K562 (cell line): ENCODE measurements at regions not wholly inside any gene's neighbourhood (a gene's known extent, or its start where the extent isn't known, plus 50 kb on each side); places are given as distances from the start of the nearest gene placed in this dataset.

Source experiments
- ATAC-seq: fragments of 200-7000 bp; cut with Tn5 transposase; 3 replicates; pipeline ENCODE4 v1.9.1; 2020; ENCODE audit warnings: moderate library complexity
- BruUV-seq: library from RNA; stranded (reverse); fragments of 400-500 nt; replicated peaks from 2 replicates; lab custom pipeline; 2021; lab: Mats Ljungman, UMichigan
- CTCF ChIA-PET: fragments of 300-600 bp; formaldehyde crosslinking; extraction: SDS; loops from one replicate; lab custom pipeline; 2021; ENCODE audit warnings: low intra/inter-chr PET ratio; lab: Yijun Ruan, JAX
- POLR2A ChIA-PET: fragments of 300-600, 350-650 bp; sonication (Branson Sonifier 250); formaldehyde crosslinking; extraction: SDS; loops from one replicate; lab custom pipeline; 2021; ENCODE audit warnings: antibody characterized with exemption, inconsistent platforms; lab: Yijun Ruan, JAX
- DNase-seq, 4 experiments: peaks; one replicate each; pipeline versions ENCODE4 v3.0.0 to v3.0.0-alpha.2; 2011 to 2018; ENCODE audit warnings: low spot score in 3 of 4, mixed read lengths in 3 of 4; ENCODE audit errors: extremely low read depth in 1 of 4
- FAIRE-seq: peaks from 2 replicates; lab custom pipeline; 2011; peaks lifted over from hg19 to GRCh38; lab: Jason Lieb, UNC
- H2AFZ ChIP-seq: 2 replicates; pipeline ENCODE4 v1.6.0; 2011; ENCODE audit warnings: low read depth, low read length, control low read depth, inconsistent platforms
- H3K27ac ChIP-seq: fragments of 200-600 bp; 3 replicates; pipeline ENCODE4 v1.8.0; 2011; ENCODE audit warnings: low read depth, mild to moderate bottlenecking, control low read depth, inconsistent platforms, low read length, moderate library complexity, mixed read lengths; ENCODE audit errors: extremely low read depth
- H3K27me3 ChIP-seq, 2 experiments: fragments of 300-600 bp in 1 of 2; 2 replicates in 1 of 2; 3 replicates in 1 of 2; pipeline versions ENCODE4 v1.6.0 to v1.8.0; 2011; ENCODE audit warnings: inconsistent platforms in 2 of 2, low read length in 2 of 2, mild to moderate bottlenecking in 1 of 2, mixed read lengths in 1 of 2, moderate library complexity in 1 of 2; ENCODE audit not compliant: control insufficient read depth in 2 of 2, insufficient read depth in 2 of 2
- H3K36me3 ChIP-seq: fragments of 300-600 bp; 3 replicates; pipeline ENCODE4 v1.8.0; 2011; ENCODE audit warnings: mild to moderate bottlenecking, low read length, inconsistent platforms; ENCODE audit not compliant: control insufficient read depth, insufficient read depth
- H3K4me1 ChIP-seq, 2 experiments: fragments of 200-600 bp in 1 of 2; replicated peaks in 1 of 2; 2 replicates in 1 of 2; 3 replicates in 1 of 2; pipeline versions ENCODE4 v1.5.1 to v1.8.0; 2011; ENCODE audit warnings: inconsistent platforms in 2 of 2, low read length in 2 of 2, mild to moderate bottlenecking in 1 of 2, mixed read lengths in 1 of 2, moderate library complexity in 1 of 2; ENCODE audit not compliant: control insufficient read depth in 2 of 2, insufficient read depth in 2 of 2
- H3K4me2 ChIP-seq: 2 replicates; pipeline ENCODE4 v1.6.1; 2011; ENCODE audit warnings: low read length, control low read depth, inconsistent platforms, mixed read lengths; ENCODE audit not compliant: insufficient read depth
- H3K4me3 ChIP-seq: fragments of 200-600 bp; sonication (generic), shearing (Covaris generic); 2 replicates; pipeline ENCODE4 v1.5.1; 2016; ENCODE audit warnings: control low read depth, inconsistent platforms
- H3K79me2 ChIP-seq: fragments of 200-600 bp; 3 replicates; pipeline ENCODE4 v1.8.0; 2011; ENCODE audit warnings: low read length, inconsistent platforms; ENCODE audit not compliant: control insufficient read depth, insufficient read depth
- H3K9ac ChIP-seq, 2 experiments: 2 replicates each; pipeline versions ENCODE4 v1.6.0 to v1.6.1; 2011; ENCODE audit warnings: low read depth in 2 of 2, low read length in 2 of 2, control low read depth in 1 of 2, inconsistent platforms in 1 of 2, mild to moderate bottlenecking in 1 of 2, mixed read lengths in 1 of 2; ENCODE audit not compliant: insufficient read depth in 1 of 2
- H3K9me1 ChIP-seq: one replicate; pipeline ENCODE4 v1.6.0; 2011; ENCODE audit warnings: inconsistent platforms, mild to moderate bottlenecking, low read length, moderate library complexity; ENCODE audit not compliant: control insufficient read depth, insufficient read depth
- H3K9me3 ChIP-seq: replicated peaks from 2 replicates; pipeline ENCODE4 v1.5.1; 2011; ENCODE audit warnings: low read depth, low read length, inconsistent platforms; ENCODE audit not compliant: control insufficient read depth, insufficient read depth
- H4K20me1 ChIP-seq: replicated peaks from 2 replicates; pipeline ENCODE4 v1.6.1; 2011; ENCODE audit warnings: low read length, inconsistent platforms, mixed read lengths; ENCODE audit not compliant: control insufficient read depth, insufficient read depth
- ERF ChIP-seq: fragments of 450-650 bp; formaldehyde crosslinking; IDR thresholded peaks from 2 replicates; pipeline ENCODE4 v1.4.0; 2020; ENCODE audit warnings: mild to moderate bottlenecking, mixed read lengths
- ETS1 ChIP-seq: conservative IDR thresholded peaks from 2 replicates; pipeline ENCODE4 v1.6.1; 2011; ENCODE audit warnings: low read depth, mild to moderate bottlenecking, low read length; ENCODE audit not compliant: control insufficient read depth
- MTF1 ChIP-seq: fragments of 250-450 bp; sonication (Bioruptor Pico); IDR thresholded peaks from 2 replicates; pipeline ENCODE4 v1.9.0; 2021; ENCODE audit warnings: moderate library complexity, mild to moderate bottlenecking, inconsistent platforms, borderline replicate concordance
- PTBP1 ChIP-seq: fragments of 200-400 bp; formaldehyde crosslinking; IDR thresholded peaks from 2 replicates; pipeline ENCODE4 v1.6.1; 2017; ENCODE audit warnings: low read depth, low read length
- TRIM28 ChIP-seq: fragments of 450-650 bp; IDR thresholded peaks from 2 replicates; pipeline ENCODE4 v1.6.1; 2017
- ZNF133 ChIP-seq: fragments of 250-450 bp; sonication (Bioruptor Pico); IDR thresholded peaks from 2 replicates; pipeline ENCODE4 v1.4.0; 2020; ENCODE audit warnings: mild to moderate bottlenecking
- ZNF143 ChIP-seq: sonication (generic); formaldehyde crosslinking; IDR thresholded peaks from 2 replicates; pipeline ENCODE4 v1.9.0; 2022; ENCODE audit warnings: mild to moderate bottlenecking, missing genetic modification reagents
- ZNF280A ChIP-seq: fragments of 450-650 bp; IDR thresholded peaks from 2 replicates; pipeline ENCODE4 v1.6.1; 2018; ENCODE audit warnings: mild to moderate bottlenecking, low read depth; ENCODE audit not compliant: partially characterized antibody
- in situ Hi-C: fragments of 300-500 bp; cut with MboI; formaldehyde crosslinking; loops from 4 replicates; pipeline ENCODE4 v1.15.0; 2018; ENCODE audit warnings: inconsistent platforms, mixed read lengths
- intact Hi-C: fragments of 100-400 bp; cut with micrococcal nuclease; formaldehyde crosslinking; loops from 2 replicates; pipeline ENCODE4 v1.14.2; 2022

- TF ChIP-seq ZNF133: no peak
- TF ChIP-seq, all 486 proteins: peak for 0
Measured at GRCh38 chr4:14070289-14070880, 442.9 kb upstream of the BOD1L1 start (continued).

- peaks cover 4% of the 10 kb centered on the region for H3K9me3 ChIP-seq
- H3K9ac ChIP-seq: no peak overlapping the region
- TF ChIP-seq TRIM28: 0 out of 2 replicates have a peak, but pooled peaks have one; percentile 52
- no peak for TF ChIP-seq ZNF143 (CRISPR knock-in tag)
- TF ChIP-seq ETS1: no peak
- no peak for TF ChIP-seq ERF
- no peak for TF ChIP-seq PTBP1
- TF ChIP-seq MTF1 (CRISPR knock-in tag): no peak
- peak; percentile 40 for TF ChIP-seq ZNF280A
- no peak for DNase-seq
- H4K20me1 ChIP-seq: no peaks in the 10 kb centered on the region
- no peaks in the 10 kb centered on the region for H3K36me3 ChIP-seq
- in situ Hi-C loops: no loop called here
- H2AFZ ChIP-seq: no peak overlapping the region
- H3K27me3 ChIP-seq: no peaks in the 10 kb centered on the region
- intact Hi-C loops: no loop called here
- FAIRE-seq: no peak
- ATAC-seq: no peak
- H3K4me1 ChIP-seq: no peaks in the 10 kb centered on the region
- no peak overlapping the region for H3K27ac ChIP-seq
- H3K4me3 ChIP-seq: no peak overlapping the region
- H3K79me2 ChIP-seq: no peaks in the 10 kb centered on the region
- no peaks in the 10 kb centered on the region for H3K9me1 ChIP-seq
- CTCF ChIA-PET: no interaction called here
- BruUV-seq: no TSS peak
- no peak overlapping the region for H3K4me2 ChIP-seq
- POLR2A ChIA-PET: no interaction called here
Measured at GRCh38 chr4:14072506-14072905, 445.0 kb upstream of the BOD1L1 start.
